Muscle of arm (tissue), 1 donor: ENCODE measurements at regions not wholly inside any gene's neighbourhood (a gene's known extent, or its start where the extent isn't known, plus 50 kb on each side); places are given as distances from the start of the nearest gene placed in this dataset.
A peak's percentile ranks its signal among the peaks of the same experiment; 100 is the strongest.
"Not testable (repeated sequence)": the region's sequence is repeated elsewhere in the genome, so short reads cannot be mapped to it uniquely, and the experiment has no call there.

Experiments used
- DNase-seq: peaks from one replicate; pipeline ENCODE4 v3.0.0-alpha.2; 2013

GRCh38 chr13:79989217-79989661, 351.7 kb downstream of the SPRY2 start:
- DNase-seq: no peak

- DNase-seq: no peak
These were observed 352.4 kb downstream of the SPRY2 start for GRCh38 chr13:79988573-79988972.

- no peak for DNase-seq
These were observed 353.2 kb downstream of the SPRY2 start for GRCh38 chr13:79987761-79988160.

- DNase-seq: no peak
These were observed 353.6 kb downstream of the SPRY2 start for GRCh38 chr13:79987323-79987722.

GRCh38 chr13:79986890-79987289, 354.0 kb downstream of the SPRY2 start:
- DNase-seq: no peak

- DNase-seq: not testable (repeated sequence)
These were observed 365.8 kb downstream of the SPRY2 start for GRCh38 chr13:79974935-79975650.

GRCh38 chr13:79973533-79973963, 367.4 kb downstream of the SPRY2 start:
- no peak for DNase-seq

- no peak for DNase-seq
These were observed 368.8 kb downstream of the SPRY2 start for GRCh38 chr13:79972066-79972569.

- DNase-seq: no peak
These were observed 374.4 kb downstream of the SPRY2 start for GRCh38 chr13:79966493-79966895.

GRCh38 chr13:79966059-79966458, 374.9 kb downstream of the SPRY2 start:
- DNase-seq: no peak

- DNase-seq: no peak
These were observed 394.4 kb downstream of the SPRY2 start for GRCh38 chr13:79946556-79946955.

GRCh38 chr13:79943346-79944023, 397.4 kb downstream of the SPRY2 start:
- no peak for DNase-seq

GRCh38 chr13:79941752-79942151, 399.2 kb downstream of the SPRY2 start:
- DNase-seq: no peak

GRCh38 chr13:79939689-79940088, 401.2 kb downstream of the SPRY2 start:
- no peak for DNase-seq

- no peak for DNase-seq
These were observed 403.1 kb downstream of the SPRY2 start for GRCh38 chr13:79937771-79938216.

- no peak for DNase-seq
These were observed 403.6 kb downstream of the SPRY2 start for GRCh38 chr13:79937311-79937710.

GRCh38 chr13:79936368-79937136, 404.4 kb downstream of the SPRY2 start:
- peak; percentile 49 for DNase-seq

- no peak for DNase-seq
These were observed 405.8 kb downstream of the SPRY2 start for GRCh38 chr13:79935121-79935520.

- no peak for DNase-seq
These were observed 407.5 kb downstream of the SPRY2 start for GRCh38 chr13:79933389-79933788.

GRCh38 chr13:79932556-79932955, 408.4 kb downstream of the SPRY2 start:
- DNase-seq: no peak

GRCh38 chr13:79923973-79924556, 416.9 kb downstream of the SPRY2 start:
- DNase-seq: not testable (repeated sequence)

GRCh38 chr13:79919091-79919490, 421.8 kb downstream of the SPRY2 start:
- DNase-seq: no peak
